Mesendoderm (in vitro differentiated cells): ENCODE measurements at regions not wholly inside any gene's neighbourhood (a gene's known extent, or its start where the extent isn't known, plus 50 kb on each side); places are given as distances from the start of the nearest gene placed in this dataset.
"Not testable (repeated sequence)": the region's sequence is repeated elsewhere in the genome, so short reads cannot be mapped to it uniquely, and the experiment has no call there.

ENCODE experiments used
- DNase-seq: peaks from one replicate; pipeline ENCODE4 v3.0.0; 2013
- H2AK5ac ChIP-seq: 2 replicates; pipeline ENCODE4 v1.6.1; 2013; ENCODE audit warnings: low read length, inconsistent platforms
- H2BK120ac ChIP-seq: 2 replicates; pipeline ENCODE4 v1.6.1; 2013; ENCODE audit warnings: low read depth, mild to moderate bottlenecking, low read length, moderate library complexity, mixed read lengths
- H2BK15ac ChIP-seq: replicated peaks from 2 replicates; pipeline ENCODE4 v1.6.1; 2013; ENCODE audit warnings: low read depth, mild to moderate bottlenecking, moderate library complexity
- H2BK5ac ChIP-seq: 2 replicates; pipeline ENCODE4 v1.6.1; 2013; ENCODE audit warnings: low read length, inconsistent platforms
- H3K18ac ChIP-seq: 2 replicates; pipeline ENCODE4 v1.6.1; 2013; ENCODE audit warnings: mild to moderate bottlenecking, low read length, mixed read lengths
- H3K23ac ChIP-seq: one replicate; pipeline ENCODE4 v1.6.1; 2013; ENCODE audit warnings: low read length
- H3K27ac ChIP-seq: 2 replicates; pipeline ENCODE4 v1.5.1; 2013; ENCODE audit warnings: low read depth, mild to moderate bottlenecking, inconsistent platforms, low read length, moderate library complexity
- H3K27me3 ChIP-seq: 2 replicates; pipeline ENCODE4 v1.6.1; 2013; ENCODE audit warnings: low read length, control low read depth, mild to moderate bottlenecking, inconsistent platforms; ENCODE audit not compliant: insufficient read depth, poor library complexity
- H3K36me3 ChIP-seq: 2 replicates; pipeline ENCODE4 v1.6.1; 2013; ENCODE audit warnings: low read length, inconsistent platforms; ENCODE audit not compliant: control insufficient read depth, insufficient read depth
- H3K4ac ChIP-seq: one replicate; pipeline ENCODE4 v1.6.1; 2013; ENCODE audit warnings: low read depth, mild to moderate bottlenecking, low read length, moderate library complexity
- H3K4me1 ChIP-seq: 2 replicates; pipeline ENCODE4 v1.6.1; 2013; ENCODE audit warnings: low read depth, low read length, inconsistent platforms; ENCODE audit not compliant: control insufficient read depth
- H3K4me2 ChIP-seq: 2 replicates; pipeline ENCODE4 v1.6.1; 2013; ENCODE audit warnings: low read length
- H3K4me3 ChIP-seq: 2 replicates; pipeline ENCODE4 v1.5.1; 2013; ENCODE audit warnings: mild to moderate bottlenecking, low read length
- H3K56ac ChIP-seq: one replicate; pipeline ENCODE4 v1.6.1; 2013; ENCODE audit warnings: low read length
- H3K79me1 ChIP-seq: 2 replicates; pipeline ENCODE4 v1.6.1; 2013; ENCODE audit warnings: low read length, inconsistent platforms
- H3K79me2 ChIP-seq: 2 replicates; pipeline ENCODE4 v1.6.1; 2013; ENCODE audit warnings: mild to moderate bottlenecking, low read length; ENCODE audit not compliant: control insufficient read depth, insufficient read depth
- H3K9ac ChIP-seq: 2 replicates; pipeline ENCODE4 v1.6.1; 2013; ENCODE audit warnings: low read length, inconsistent platforms
- H4K5ac ChIP-seq: one replicate; pipeline ENCODE4 v1.6.1; 2013; ENCODE audit warnings: low read length
- H4K8ac ChIP-seq: one replicate; pipeline ENCODE4 v1.6.1; 2013; ENCODE audit warnings: low read depth, mild to moderate bottlenecking, control low read depth, low read length, moderate library complexity
- WGBS: extraction: QIAGEN DNeasy Blood & Tissue Kit; methylation state at CpG from one replicate; pipeline ENCODE4 v1.1.7; 2013; ENCODE audit warnings: low lambda C conversion rate, missing lambda C conversion rate; ENCODE audit not compliant: insufficient coverage; ENCODE audit errors: extremely low coverage; 5-methylcytosine and 5-hydroxymethylcytosine counted together

DNA sequence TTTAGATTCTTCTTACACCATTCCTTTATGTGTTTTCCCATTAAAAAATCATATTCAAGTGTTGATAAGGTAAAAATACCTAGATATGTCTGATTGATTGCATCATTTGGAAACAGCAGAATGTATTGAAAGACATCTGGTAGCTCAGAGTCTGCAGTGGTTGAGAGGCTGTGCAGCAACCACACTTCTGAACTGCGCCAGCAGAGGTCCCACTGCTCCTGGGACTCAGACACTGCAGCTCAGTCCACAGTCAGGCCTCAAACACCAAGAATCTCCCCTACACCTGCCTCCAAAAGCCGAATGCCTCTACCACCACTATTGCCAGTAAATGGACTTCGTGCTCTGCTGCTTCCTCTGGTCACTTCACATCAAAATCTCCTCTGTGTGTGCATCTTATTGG, 176.9 kb upstream of the LMCD1 start:
- Histone ChIP-seq H4K8ac (no peak overlapping the region), H3K56ac (no peak overlapping the region), H2BK15ac (no peak overlapping the region), H2BK5ac (no peak overlapping the region), H3K4me1 (peaks cover 6% of the 10 kb centered on the region), H2BK120ac (no peak overlapping the region), H3K79me1 (no peaks in the 10 kb centered on the region), H3K27ac (no peak overlapping the region), H3K4me3 (no peak overlapping the region), H3K36me3 (no peaks in the 10 kb centered on the region), H3K27me3 (no peaks in the 10 kb centered on the region), H3K18ac (no peak overlapping the region), H3K23ac (no peak overlapping the region), H2AK5ac (no peak overlapping the region), H3K9ac (no peak overlapping the region), H4K5ac (no peak overlapping the region), H3K4ac (no peak overlapping the region), H3K79me2 (no peaks in the 10 kb centered on the region), H3K4me2 (no peak overlapping the region)
- DNase-seq, result peak; percentile 74
- WGBS, result no CpG with 5 or more reads among the region's 3 CpGs

- Histone ChIP-seq H3K79me1 (no peaks in the 10 kb centered on the region), H2BK120ac (no peak overlapping the region), H3K27me3 (no peaks in the 10 kb centered on the region), H3K18ac (no peak overlapping the region), H3K79me2 (no peaks in the 10 kb centered on the region), H3K36me3 (no peaks in the 10 kb centered on the region), H3K4ac (no peak overlapping the region), H3K56ac (no peak overlapping the region), H3K27ac (no peak overlapping the region), H3K4me3 (no peak overlapping the region), H2BK5ac (no peak overlapping the region), H3K9ac (no peak overlapping the region), H3K23ac (no peak overlapping the region), H4K5ac (no peak overlapping the region), H2AK5ac (no peak overlapping the region), H3K4me1 (peaks cover 6% of the 10 kb centered on the region), H3K4me2 (no peak overlapping the region), H4K8ac (no peak overlapping the region), H2BK15ac (no peak overlapping the region)
- no peak for DNase-seq
- no CpG with 5 or more reads among the region's 2 CpGs for WGBS
Measured at GRCh38 chr3:8325306-8325705, 176.3 kb upstream of the LMCD1 start.

- no CpG with 5 or more reads among the region's 18 CpGs for WGBS
- not testable (repeated sequence) for H3K27ac ChIP-seq, H3K36me3 ChIP-seq, H3K9ac ChIP-seq, H2AK5ac ChIP-seq, H2BK5ac ChIP-seq, H3K79me2 ChIP-seq, H3K23ac ChIP-seq, H2BK120ac ChIP-seq, H3K56ac ChIP-seq, H4K8ac ChIP-seq, H3K4me3 ChIP-seq, DNase-seq, H3K18ac ChIP-seq, H3K4me2 ChIP-seq, H3K79me1 ChIP-seq, H3K4ac ChIP-seq, H2BK15ac ChIP-seq, H4K5ac ChIP-seq, H3K4me1 ChIP-seq, H3K27me3 ChIP-seq
Measured at GRCh38 chr3:8325833-8326232, 175.8 kb upstream of the LMCD1 start.

DNA sequence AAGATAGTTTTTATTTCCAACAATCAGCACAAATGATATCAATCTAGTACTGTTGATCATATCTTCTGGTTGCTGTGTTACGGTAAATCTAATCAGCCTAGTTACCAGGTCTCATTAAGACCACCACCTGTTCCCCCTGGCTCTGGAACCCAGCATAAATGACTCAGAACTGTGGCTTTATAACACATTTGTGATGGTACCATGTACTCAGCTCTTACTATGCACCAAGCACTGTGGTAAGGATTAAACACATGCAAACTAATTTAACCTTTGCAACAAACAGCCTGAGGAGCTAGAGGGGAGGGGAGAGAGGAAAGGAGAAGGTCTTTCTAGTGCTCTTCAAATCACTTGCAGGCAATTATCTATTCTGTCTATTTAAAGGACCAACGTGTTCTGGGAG, 173.9 kb upstream of the LMCD1 start:
- Histone ChIP-seq H3K4ac (no peak overlapping the region), H4K8ac (no peak overlapping the region), H2BK15ac (no peak overlapping the region), H3K79me2 (no peaks in the 10 kb centered on the region), H3K18ac (no peak overlapping the region), H3K27me3 (no peaks in the 10 kb centered on the region), H4K5ac (no peak overlapping the region), H3K36me3 (no peaks in the 10 kb centered on the region), H3K4me3 (no peak overlapping the region), H2AK5ac (no peak overlapping the region), H3K9ac (no peak overlapping the region), H3K79me1 (no peaks in the 10 kb centered on the region), H3K23ac (no peak overlapping the region), H2BK5ac (no peak overlapping the region), H3K27ac (no peak overlapping the region), H3K56ac (no peak overlapping the region), H3K4me1 (peaks cover 2% of the 10 kb centered on the region), H3K4me2 (no peak overlapping the region), H2BK120ac (no peak overlapping the region)
- no peak for DNase-seq
- WGBS, result no CpG with 5 or more reads among the region's 2 CpGs

DNA sequence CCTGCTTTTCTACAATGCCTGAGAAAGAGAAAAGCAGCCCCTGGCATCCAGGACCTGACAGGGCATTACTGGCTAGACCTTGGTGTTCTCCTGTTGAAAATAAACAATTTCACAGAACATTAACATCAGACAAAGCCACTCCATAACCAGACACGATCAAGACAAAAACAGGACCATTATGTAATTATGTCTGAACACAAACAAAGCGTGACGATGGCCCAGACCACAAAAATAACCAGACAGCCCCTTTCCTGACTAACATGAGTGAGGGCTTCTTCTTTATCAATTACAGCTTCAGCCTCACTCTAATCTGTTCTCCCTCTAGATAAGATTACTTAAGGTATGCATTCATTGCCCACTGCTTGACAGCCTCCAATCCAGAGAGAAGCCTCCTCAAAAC, 172.7 kb upstream of the LMCD1 start:
- WGBS, result no CpG with 5 or more reads among the region's 3 CpGs
- Histone ChIP-seq H3K23ac (no peak overlapping the region), H3K4ac (no peak overlapping the region), H4K8ac (no peak overlapping the region), H3K36me3 (no peaks in the 10 kb centered on the region), H2BK15ac (no peak overlapping the region), H2BK120ac (no peak overlapping the region), H3K27ac (no peak overlapping the region), H3K9ac (no peak overlapping the region), H3K4me2 (no peak overlapping the region), H2BK5ac (no peak overlapping the region), H3K27me3 (no peaks in the 10 kb centered on the region), H2AK5ac (no peak overlapping the region), H3K4me1 (peaks cover 2% of the 10 kb centered on the region), H3K79me1 (no peaks in the 10 kb centered on the region), H3K79me2 (no peaks in the 10 kb centered on the region), H4K5ac (no peak overlapping the region), H3K18ac (no peak overlapping the region), H3K56ac (no peak overlapping the region), H3K4me3 (no peak overlapping the region)
- peak; percentile 73 for DNase-seq

DNA sequence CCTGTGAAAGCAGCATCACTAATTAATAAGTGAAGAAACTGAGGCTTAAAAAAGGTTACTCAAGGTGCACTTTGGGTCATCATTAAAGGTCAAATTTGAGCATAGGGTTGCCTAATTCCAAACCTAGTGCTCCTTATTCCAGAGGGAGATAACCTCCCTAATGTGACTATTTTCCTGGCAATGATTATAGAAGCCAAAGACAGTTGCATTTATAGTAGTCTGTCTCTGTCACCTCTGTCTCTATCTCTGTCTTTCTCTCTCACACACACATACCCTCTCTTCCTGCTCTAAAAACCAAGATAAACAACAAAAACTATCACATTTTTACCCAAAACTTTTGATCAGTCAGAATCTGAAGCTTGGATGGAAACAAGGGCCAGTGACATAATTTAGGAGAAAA, 172.0 kb upstream of the LMCD1 start:
- Histone ChIP-seq H2BK120ac (no peak overlapping the region), H3K4me2 (no peak overlapping the region)
- DNase-seq, result no peak

More for the DNA sequence above, 172.0 kb upstream of the LMCD1 start:
- Histone ChIP-seq H3K27me3 (no peaks in the 10 kb centered on the region), H4K5ac (no peak overlapping the region), H2AK5ac (no peak overlapping the region), H3K36me3 (no peaks in the 10 kb centered on the region), H2BK15ac (no peak overlapping the region), H3K56ac (no peak overlapping the region), H4K8ac (no peak overlapping the region), H3K27ac (no peak overlapping the region), H3K9ac (no peak overlapping the region), H3K18ac (no peak overlapping the region), H2BK5ac (no peak overlapping the region), H3K23ac (no peak overlapping the region), H3K79me1 (no peaks in the 10 kb centered on the region), H3K4me3 (no peak overlapping the region), H3K79me2 (no peaks in the 10 kb centered on the region), H3K4me1 (peaks cover 2% of the 10 kb centered on the region), H3K4ac (no peak overlapping the region)
